ENCODE measurements at regions not wholly inside any gene's neighbourhood (a gene's known extent, or its start where the extent isn't known, plus 50 kb on each side); places are given as distances from the start of the nearest gene placed in this dataset.
"Not testable (repeated sequence)": the region's sequence is repeated elsewhere in the genome, so short reads cannot be mapped to it uniquely, and the experiment has no call there.

DNA sequence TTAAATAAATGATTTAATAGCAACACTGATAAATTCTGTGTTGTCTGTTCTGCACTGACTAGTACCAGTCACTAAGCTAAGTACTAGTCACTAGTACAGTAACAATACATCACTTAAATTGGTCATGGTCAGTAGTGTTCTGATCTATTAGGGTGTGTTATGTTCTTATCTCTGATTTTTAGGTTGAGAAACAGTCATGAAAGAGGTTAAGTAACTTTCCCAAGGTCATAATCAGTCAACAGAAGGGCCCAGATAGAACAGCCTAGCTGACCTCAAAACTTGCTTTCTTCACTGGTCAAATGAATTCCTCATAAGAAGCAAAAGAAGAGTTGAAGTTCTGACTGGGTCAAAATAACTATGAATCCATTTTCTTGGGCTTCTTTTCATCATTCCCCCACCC, 1492.7 kb downstream of the MAT2B start:
- no peak for DNase-seq (ENCODE audit: low spot score)

DNA sequence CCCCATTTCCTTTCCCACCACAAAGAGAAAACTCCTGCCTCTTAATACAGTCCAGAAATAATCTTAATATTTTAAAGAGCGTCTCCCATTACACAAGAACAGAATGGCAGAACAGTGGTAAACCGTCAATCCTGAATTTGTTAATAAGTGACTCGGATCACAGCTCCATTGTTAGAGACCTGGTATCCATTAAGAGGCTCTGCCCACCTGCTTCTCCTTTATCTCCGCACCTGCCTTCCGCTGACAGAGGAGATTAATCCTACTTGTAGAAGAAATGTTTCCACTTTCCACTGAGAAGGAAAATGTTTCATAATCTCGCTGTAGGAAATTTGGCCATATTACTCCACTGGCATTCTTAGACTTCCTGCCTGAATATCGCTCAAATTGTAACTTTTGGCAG, 1493.2 kb downstream of the MAT2B start:
- no peak for DNase-seq (ENCODE audit: low spot score)

DNA sequence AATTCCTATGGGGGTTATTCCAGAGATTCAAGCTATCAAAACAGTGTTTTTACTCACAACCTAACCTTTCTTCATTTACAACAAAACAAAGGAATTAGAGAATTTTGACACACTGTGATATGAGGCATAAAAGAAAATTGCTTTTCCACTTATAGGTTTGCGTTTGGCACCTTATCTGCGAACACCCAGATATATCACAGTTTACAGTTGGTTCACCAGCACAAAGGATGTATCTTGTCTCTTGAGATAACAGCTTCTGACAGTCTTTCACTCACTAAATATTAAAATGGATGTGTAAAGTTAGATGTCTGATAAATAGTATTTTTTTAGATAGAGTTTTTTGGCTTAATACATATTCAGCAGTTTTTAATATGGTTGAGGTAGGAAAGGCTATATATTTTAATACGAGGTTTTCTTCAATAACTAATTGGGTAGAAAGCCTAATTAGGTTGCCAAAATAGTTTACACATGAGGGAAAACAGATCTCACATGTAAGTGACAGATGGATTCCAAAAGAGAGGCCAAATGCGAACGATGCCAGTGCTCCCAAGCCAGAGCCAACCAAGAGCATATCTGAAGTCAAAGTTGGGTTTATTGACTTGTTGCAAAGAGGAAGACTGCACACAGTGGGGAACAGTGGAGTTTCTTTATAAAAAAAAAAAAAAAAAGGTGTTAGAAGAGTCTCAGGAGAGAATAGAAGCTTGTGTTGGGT, 1495.2 kb downstream of the MAT2B start:
- DNase-seq (ENCODE audit: low spot score) = no peak

DNA sequence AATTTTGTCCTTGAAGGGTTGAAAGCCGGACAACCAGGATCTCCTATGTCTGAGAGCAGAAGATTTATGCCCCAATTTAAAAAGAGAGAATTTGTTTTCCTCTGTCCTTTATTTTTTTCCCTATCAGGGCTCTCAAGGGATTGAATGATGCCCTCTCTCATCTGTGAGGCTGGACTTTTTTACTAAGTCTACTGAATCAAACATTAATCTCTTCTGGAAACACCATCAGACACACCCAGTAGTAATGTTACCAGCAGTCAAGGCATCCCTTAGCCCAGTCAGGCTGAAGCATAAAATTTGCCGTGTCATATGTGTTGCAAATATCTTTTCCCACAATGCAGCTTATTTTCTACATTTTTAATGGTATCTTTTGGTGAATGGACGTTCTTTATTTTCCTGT, 1497.9 kb downstream of the MAT2B start:
- no peak for DNase-seq (ENCODE audit: low spot score)

DNA sequence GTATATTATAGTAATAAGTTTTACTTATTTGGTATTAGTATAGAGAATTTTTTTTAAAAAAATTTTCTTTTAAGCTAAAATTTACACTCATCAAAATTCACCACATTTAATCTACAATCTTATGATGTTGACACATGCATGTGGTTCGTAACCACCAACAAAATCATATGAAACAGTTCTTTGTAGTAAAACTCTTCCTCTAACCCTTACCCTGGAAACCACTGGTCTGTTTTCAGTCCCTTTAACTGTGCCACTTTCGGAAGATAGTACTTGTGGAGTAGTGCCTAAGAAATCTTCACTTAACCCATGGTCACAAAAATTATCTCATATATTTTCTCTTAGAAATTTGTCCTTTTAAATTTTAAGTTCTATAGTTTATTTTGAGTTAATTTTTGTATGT, 1498.8 kb downstream of the MAT2B start:
- DNase-seq (ENCODE audit: low spot score) = no peak

DNA sequence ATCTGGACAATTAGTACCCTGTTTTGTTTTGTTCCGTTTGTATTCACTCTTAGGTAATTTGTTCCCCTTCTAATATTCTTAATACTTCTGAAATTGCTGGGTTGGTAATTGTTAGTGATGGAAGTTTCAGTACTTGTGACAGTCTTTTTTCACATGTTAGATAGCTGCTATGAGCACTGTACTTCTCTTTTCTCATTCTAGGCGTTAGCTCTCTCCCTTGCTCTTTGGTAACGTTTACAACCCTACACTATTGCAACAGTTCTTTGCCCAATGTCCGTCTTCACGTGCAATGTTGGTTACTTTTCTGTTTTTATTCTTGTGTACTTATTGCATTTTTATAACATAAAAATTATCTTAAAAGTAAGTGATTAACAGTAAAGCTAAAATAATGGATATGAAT, 1509.0 kb downstream of the MAT2B start:
- DNase-seq (ENCODE audit: low spot score) = no peak

DNA sequence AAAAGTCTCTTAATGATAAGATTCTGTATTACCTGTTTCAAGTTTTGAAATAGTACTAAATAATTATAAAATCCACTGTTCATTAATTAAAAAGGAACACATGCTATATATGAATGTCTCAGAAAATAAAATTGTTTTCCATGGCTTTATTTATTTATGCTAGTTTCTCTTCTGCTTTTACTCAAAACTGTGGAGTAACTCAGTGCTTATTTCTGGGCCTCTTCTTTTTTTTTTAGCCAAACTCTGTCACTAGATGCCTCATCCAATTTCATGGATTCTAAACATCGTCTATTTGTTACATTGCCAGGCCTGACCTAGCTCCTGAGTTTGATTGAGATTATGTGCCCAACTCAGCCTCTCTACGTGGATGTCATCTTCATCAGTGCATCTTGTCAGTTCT, 1509.7 kb downstream of the MAT2B start:
- no peak for DNase-seq (ENCODE audit: low spot score)

DNA sequence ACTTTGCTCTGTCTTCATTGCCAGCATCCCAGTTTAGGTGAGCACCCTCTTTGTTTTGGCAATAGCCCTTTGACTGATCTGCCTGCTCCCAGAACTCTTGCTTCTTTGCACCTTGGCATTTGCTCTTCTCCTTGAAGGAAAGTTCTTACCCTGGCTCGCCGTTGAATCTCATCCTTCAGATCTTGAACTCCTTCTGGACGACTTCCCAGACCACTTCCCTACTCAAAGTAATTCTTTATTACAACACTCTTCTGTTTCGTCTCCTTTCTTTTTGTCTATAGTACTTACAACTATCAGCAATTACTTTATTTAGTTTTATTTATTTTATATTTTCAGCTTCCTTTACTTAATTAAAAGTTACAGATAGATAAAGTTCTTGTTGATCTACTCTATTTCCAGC, 1510.1 kb downstream of the MAT2B start:
- DNase-seq (ENCODE audit: low spot score) = no peak

DNA sequence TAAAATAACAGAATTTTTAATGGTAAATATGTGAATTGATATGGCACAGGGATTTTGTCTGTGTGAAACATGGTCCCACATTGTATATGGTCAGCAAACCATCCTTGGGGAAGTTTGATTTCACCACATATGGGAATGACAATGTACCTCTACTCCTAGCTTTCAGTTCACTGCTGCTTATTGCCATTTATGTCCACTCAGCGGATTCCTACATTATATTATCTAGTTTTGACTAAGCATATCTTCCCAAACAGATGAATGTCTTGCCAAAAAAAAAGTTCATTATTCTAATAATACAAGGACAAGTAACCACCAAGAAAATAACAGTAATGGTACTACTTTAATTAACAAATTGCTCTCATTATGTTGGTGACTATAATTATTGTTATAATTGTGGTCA, 1521.6 kb downstream of the MAT2B start:
- DNase-seq (ENCODE audit: low spot score) = no peak

DNA sequence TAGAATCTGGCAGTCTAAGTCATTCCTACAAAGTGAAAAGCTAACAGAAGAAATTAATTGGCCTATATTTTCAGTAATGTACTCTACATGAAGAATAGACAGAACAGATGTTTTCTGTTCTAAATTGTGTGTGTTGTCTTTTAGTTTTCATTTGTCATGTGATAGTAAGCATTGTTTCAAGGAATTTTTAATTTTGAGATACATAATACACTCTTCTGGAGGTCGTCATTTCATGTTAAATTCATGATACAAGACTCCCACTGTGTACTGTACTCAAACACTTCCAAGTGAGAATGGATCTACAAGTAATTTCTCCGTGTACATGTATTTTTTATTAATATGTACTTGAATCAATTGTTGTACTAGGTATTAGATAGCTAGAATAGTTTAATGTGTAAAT, 1522.9 kb downstream of the MAT2B start:
- DNase-seq (ENCODE audit: low spot score) = no peak

DNA sequence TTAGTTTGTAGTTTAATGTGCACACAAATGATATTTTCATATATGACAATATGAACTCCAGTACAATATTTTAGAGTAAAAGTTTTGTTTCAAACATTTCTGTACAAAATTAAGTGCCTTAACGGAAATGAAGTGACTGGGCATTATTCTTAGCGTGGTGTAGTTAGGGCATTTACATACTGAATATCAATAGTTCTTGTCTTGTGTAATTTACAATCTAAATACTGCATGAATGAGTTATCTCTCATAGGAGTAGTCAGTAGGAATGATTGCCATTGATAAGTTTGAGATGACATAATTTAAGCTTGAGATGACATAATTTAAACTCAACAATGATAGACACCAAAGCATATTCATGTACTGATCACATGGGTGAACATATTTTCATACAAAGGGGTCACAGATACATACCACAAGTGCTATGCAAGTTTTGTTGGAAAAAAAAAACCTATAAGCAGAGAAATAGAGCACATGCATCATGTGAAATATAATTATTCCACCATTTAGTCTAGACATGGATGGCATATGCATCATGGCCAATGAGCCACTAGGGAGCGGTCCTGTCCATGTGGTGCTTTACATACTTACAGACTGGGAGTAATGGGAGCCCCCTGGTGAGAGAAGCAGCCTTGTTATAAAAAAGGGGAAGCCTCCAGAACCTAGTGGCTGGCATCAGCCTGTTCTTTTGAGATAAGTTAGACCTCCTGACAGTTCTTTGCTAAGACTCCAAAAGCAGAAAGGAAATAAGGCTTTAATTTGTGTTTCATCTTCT, 1523.9 kb downstream of the MAT2B start:
- DNase-seq (ENCODE audit: low spot score) = no peak

DNA sequence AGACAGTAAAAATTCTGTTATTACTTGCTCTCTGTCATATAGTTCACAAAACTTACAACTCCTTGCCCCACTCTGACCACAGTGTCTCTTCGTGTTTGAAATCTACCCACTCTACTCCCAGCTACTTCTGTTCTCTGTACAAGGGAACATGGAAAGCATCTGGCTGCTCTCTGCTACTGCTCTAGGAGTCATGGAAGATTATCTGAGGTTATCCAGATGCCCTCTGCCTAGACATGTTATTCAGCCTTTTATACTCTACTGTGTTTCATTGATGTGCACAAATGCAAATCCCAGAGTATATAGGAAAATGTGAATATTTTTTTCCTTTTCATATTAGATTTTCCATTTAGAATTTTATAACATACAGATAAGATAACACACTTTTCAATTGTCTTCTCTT, 1525.6 kb downstream of the MAT2B start:
- no peak for DNase-seq (ENCODE audit: low spot score)

DNA sequence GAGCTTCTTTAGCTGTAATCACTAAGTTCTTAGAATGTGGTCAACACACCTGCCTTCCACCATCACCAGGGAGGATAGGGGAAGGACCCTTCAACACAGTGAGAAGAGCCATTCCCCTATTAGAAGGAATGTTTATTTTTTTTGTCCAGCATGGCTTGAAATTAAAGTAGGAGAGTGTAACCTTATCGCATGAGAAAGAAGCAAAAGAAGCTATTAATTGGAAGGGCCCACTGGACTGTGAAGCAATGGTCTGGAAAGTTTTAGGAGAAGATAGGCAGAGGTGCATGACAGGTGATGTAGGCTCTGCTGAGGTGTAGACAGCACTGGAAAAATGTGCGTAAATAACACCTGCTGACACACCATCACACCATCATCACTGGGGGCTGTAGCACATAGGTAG, 1526.0 kb downstream of the MAT2B start:
- DNase-seq (ENCODE audit: low spot score) = no peak

DNA sequence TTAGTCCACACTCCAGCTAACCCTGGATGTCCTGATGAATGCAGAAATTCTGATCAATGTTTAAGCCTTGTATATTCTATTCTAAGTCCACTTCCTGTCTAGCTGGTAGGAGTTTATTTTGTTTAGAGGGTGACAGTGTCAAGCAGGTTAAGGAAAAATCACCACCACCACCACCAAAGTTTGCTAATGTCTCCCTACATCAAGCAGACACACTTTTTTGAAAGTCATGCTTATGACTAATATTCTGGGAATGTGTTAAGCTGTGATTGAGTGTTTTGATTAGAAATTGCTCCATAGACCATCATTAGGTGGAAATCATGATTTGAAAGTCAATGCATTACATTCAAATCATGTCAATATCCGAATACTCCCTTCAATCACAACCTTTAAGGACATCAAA, 1530.1 kb downstream of the MAT2B start:
- DNase-seq (ENCODE audit: low spot score) = no peak

DNA sequence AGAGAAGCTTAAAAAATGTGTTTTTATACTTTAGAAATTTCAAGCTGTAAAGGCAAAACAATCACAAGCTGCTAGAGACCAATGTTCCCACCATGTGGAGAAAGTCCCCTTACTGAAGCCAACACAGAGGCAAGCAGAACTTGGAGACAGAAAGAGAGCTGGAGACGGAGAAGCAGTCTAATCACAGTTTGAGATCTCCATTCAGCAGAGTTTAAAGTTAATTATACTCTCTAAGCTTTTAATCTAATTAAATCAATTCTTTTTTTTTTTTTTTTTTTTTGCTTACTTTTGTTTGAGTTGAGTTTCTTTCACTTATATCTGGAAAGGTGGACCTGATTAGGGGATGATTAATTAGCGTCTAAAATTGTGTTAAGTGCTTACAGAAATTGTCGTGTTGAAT, 1534.3 kb downstream of the MAT2B start:
- no peak for DNase-seq (ENCODE audit: low spot score)

DNA sequence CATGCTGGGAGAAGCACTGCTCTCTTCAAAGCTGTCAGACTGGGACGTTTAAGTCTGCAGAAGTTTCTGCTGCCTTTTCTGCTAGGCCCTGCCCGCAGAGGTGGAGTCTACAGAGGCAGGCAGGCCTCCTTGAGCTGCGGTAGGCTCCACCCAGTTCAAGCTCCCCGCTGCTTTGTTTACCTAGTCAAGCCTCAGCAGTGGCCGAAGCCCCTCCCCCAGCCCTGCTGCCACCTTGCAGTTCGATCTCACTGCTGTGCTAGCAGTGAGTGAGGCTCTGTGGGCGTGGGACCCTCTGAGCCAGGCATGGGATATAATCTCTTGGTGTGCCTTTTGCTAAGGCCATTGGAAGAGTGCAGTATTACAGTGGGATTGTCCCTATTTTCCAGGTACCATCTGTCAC, 1540.5 kb downstream of the MAT2B start:
- not testable (repeated sequence) for DNase-seq (ENCODE audit: low spot score)

DNA sequence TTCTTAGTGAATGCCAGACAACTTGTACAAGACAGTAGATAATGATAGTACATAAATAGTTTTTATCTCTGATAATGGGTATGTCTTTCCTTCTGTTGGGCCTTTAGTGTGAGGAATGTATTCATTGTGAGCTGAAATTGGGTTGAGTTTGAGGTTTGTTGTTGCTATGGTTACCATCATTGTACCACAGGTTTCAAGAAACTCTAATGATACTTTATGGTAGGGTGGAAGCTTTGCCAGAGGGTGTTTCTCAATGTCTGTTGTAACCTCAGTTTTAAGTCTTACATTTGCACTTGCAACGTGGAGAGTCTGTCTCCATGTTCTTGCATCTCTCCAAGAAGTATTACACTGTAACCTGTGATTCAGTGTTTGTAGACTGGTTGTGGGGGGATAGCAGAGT, 1550.1 kb downstream of the MAT2B start:
- no peak for DNase-seq (ENCODE audit: low spot score)

DNA sequence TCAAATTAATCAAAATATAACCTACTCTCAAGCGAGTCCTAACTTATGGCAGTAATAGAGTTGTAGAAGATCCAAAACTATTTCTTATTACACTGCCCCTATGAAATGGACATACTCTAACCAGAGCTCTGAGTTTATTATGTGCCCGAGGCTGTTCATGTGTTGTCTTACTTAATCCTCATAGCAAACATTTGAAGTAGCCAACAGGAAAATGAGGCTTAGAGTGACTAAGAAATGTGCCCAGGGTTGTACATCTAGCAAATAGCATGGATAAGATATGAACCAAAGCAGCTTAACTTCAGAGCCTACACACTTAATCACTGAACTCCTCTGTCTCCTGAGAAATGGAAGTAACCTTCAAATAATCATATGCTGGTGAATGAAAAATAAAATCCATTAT, 1551.7 kb downstream of the MAT2B start:
- DNase-seq (ENCODE audit: low spot score) = no peak

DNA sequence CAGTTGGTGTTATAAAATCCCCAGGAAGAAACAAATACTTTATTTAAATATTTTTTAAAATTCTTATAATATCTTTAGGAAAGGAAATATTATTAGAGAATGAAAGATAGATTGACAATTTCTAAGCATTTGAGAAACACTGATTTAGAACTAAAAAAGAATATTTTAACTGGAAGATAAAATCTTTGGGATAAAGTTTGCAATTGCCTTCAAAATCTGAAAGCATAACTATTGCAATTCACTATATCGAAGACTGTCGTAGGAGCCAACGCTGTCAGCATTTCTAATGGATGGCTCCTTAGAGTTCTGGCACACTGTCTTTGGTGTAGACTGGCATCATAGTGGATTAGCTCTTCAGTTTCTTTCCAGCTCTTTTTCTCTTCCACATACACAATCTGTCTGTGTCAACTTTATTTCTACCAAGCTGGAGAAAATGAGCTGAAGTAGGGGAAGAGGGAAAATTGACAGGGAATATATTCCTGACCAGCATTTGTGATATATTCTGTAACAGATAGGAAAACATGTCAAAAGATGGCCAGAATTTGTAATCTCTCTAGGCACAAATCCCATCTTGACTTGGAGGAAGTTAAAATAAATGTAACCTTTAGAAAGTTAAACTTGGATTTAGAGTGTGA, 1561.4 kb downstream of the MAT2B start:
- no peak for DNase-seq (ENCODE audit: low spot score)

DNA sequence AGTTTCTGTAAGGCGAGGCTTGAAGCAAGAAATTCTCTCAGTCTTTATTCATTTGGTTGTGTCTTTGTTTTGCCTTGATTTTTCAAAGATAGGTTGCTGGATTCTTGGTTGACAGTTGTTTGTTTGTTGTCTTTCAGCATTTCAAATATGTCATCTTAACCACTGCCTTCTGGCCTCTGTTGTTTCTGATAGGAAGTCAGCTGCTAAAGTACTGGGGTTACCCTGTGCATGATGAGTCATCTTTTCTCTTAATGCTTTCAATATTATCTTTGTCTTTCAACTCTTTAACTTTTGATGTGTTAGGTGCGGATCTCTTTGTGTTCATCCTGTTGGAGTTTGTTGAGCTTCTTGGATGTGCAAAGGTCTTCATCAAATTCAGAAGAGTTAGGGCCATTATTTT, 1571.3 kb downstream of the MAT2B start:
- DNase-seq (ENCODE audit: low spot score) = no peak

DNA sequence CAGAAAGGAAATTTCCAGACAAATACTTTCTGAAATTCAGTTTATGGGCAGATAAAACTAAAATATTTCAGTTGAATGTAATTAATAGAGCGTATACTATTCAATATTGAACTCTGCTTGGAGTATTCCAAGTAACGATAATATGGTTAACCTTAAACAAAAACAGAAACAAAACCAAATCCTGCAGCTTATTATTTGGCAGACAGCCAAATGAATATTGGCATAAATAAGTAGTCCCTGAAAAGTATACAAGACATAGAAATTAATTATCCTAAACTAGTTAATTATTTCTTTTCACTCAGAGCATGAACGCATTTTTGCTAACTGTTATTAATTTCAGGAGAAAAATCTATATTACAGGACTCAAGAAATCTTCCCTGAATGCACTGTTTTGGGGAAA, 1574.0 kb downstream of the MAT2B start:
- DNase-seq (ENCODE audit: low spot score) = no peak

DNA sequence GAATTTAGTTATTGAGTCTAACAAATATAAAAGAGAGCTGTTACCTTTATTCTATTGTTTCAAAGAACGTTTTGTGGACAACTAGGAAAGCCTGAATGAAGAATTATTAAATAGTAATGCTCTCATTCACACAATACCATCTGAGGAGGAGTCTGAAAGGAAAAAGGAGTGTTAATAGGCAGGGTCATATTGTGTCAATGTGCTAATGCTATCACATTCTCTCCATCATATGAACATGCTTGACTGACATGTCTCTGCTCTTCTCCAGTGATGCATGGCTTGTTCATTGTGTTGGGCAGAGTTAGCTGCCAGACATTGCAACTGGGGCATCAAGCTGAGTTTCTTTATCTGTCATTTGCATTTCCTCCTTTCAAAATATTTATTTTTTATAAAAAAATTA, 1578.0 kb downstream of the MAT2B start:
- DNase-seq (ENCODE audit: low spot score) = no peak

DNA sequence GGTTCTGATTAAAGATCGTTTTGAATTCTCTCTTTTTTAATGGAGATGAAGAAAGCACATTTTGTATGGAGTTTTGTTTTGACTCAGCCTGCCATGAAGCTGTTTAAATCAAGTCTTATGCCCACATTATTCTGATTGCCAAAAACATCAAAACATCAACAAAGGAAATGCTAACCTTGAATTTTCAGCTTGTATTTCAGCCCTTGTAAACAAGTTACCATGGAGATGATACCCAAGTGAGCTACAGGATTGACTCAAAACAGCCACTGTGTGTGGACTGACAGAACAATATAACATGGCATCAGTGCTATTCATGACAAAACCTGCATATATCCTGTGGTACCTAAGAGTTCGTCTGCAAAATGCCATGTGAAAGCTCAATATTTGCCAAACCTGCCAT, 1581.0 kb downstream of the MAT2B start:
- no peak for DNase-seq (ENCODE audit: low spot score)
